ENCODE measurements at regions not wholly inside any gene's neighbourhood (a gene's known extent, or its start where the extent isn't known, plus 50 kb on each side); places are given as distances from the start of the nearest gene placed in this dataset.

DNA sequence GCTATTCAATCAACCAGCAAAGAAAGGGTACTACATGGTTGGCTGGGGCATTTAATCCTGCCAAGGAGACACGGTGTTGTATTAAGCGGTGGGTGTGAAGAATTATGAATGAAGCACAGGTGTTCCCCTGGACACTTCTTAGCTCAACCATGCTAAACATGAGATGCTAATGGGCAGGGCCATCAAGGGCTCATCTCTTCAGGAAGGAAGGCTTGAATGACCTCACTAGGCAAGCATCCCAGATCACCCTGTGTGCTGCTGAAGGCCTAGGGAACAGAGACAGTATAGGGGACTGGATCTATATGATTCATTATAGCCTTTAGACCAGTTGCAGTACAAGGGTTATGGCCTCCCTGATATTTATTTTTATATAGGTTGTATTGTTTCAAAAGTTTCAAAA, 221.3 kb upstream of the SLCO3A1 start:
- no peaks in the 10 kb centered on the region for H3K9me2 ChIP-seq (ENCODE audit: insufficient read depth)
- no peaks in the 10 kb centered on the region for H3F3A ChIP-seq (replicated peaks; ENCODE audit: low read depth)
- peaks cover 7% of the 10 kb centered on the region; the same call in 2 of the 3 replicates for H3K4me1 Mint-ChIP-seq
- H3K79me2 ChIP-seq (replicated peaks; ENCODE audit: insufficient read depth): no peaks in the 10 kb centered on the region
- no peak overlapping the region for H3K27ac ChIP-seq (ENCODE audit: low read depth)
- H4K20me1 ChIP-seq (replicated peaks; ENCODE audit: insufficient read depth): no peaks in the 10 kb centered on the region
- TF ChIP-seq, protein P1, sequence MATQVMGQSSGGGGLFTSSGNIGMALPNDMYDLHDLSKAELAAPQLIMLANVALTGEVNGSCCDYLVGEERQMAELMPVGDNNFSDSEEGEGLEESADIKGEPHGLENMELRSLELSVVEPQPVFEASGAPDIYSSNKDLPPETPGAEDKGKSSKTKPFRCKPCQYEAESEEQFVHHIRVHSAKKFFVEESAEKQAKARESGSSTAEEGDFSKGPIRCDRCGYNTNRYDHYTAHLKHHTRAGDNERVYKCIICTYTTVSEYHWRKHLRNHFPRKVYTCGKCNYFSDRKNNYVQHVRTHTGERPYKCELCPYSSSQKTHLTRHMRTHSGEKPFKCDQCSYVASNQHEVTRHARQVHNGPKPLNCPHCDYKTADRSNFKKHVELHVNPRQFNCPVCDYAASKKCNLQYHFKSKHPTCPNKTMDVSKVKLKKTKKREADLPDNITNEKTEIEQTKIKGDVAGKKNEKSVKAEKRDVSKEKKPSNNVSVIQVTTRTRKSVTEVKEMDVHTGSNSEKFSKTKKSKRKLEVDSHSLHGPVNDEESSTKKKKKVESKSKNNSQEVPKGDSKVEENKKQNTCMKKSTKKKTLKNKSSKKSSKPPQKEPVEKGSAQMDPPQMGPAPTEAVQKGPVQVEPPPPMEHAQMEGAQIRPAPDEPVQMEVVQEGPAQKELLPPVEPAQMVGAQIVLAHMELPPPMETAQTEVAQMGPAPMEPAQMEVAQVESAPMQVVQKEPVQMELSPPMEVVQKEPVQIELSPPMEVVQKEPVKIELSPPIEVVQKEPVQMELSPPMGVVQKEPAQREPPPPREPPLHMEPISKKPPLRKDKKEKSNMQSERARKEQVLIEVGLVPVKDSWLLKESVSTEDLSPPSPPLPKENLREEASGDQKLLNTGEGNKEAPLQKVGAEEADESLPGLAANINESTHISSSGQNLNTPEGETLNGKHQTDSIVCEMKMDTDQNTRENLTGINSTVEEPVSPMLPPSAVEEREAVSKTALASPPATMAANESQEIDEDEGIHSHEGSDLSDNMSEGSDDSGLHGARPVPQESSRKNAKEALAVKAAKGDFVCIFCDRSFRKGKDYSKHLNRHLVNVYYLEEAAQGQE (IDR thresholded peaks at IDR 0.05; ENCODE audit: unreplicated experiment): no peak
- TF ChIP-seq ZNF462 (CRISPR knock-in tag; IDR thresholded peaks at IDR 0.05): no peak
- no peaks in the 10 kb centered on the region for H3K27me3 Mint-ChIP-seq (ENCODE audit: insufficient read depth, low read depth, poor library complexity)
- no peak overlapping the region for H3K4me3 ChIP-seq
- no peaks in the 10 kb centered on the region; the same call in 2 of the 3 replicates for H3K9me3 Mint-ChIP-seq
- no peak overlapping the region for H3K4me3 Mint-ChIP-seq
- no peak overlapping the region for H3K27ac Mint-ChIP-seq
- no peak overlapping the region for H2AFZ ChIP-seq
- peaks cover 2% of the 10 kb centered on the region; the same call in 1 of the 3 replicates for H3K36me3 Mint-ChIP-seq (ENCODE audit: low read depth)
- no peak overlapping the region for H3K4me2 ChIP-seq
- H3K36me3 ChIP-seq (ENCODE audit: insufficient read depth): no peaks in the 10 kb centered on the region; the same call in 1 of the 2 replicates
- DNase-seq (ENCODE audit: low spot score): no peak
- ATAC-seq: no peak
- no peaks in the 10 kb centered on the region for H3K4me1 ChIP-seq (ENCODE audit: insufficient read depth)
- H3K27me3 ChIP-seq (ENCODE audit: insufficient read depth): no peaks in the 10 kb centered on the region
